WTC11 (cell line): ENCODE measurements at regions not wholly inside any gene's neighbourhood (a gene's known extent, or its start where the extent isn't known, plus 50 kb on each side); places are given as distances from the start of the nearest gene placed in this dataset.

Experiments
- ATAC-seq: fragments of 200-7000 bp; cut with Tn5 transposase; 2 replicates; pipeline ENCODE4 v1.10.0; 2021; ENCODE audit warnings: mild to moderate bottlenecking, moderate library complexity
- CTCF ChIA-PET: fragments of 300-600 bp; sonication (Branson Sonifier 250); formaldehyde crosslinking; loops from one replicate; lab custom pipeline; 2021; ENCODE audit warnings: antibody characterized with exemption; lab: Charles Lee
- POLR2A ChIA-PET: fragments of 350-600 bp; sonication (Branson Sonifier 250); formaldehyde crosslinking; loops from one replicate; lab custom pipeline; 2021; ENCODE audit warnings: antibody characterized with exemption; lab: Charles Lee
- DNase-seq: peaks from one replicate; pipeline ENCODE4 v3.0.0; 2021; ENCODE audit warnings: low spot score
- H3K27ac Mint-ChIP-seq: 2 replicates; pipeline ENCODE4 v1.8.0; 2021; ENCODE audit warnings: mixed read lengths
- H3K27me3 Mint-ChIP-seq: 2 replicates; pipeline ENCODE4 v1.8.0; 2021; ENCODE audit warnings: low read depth, mild to moderate bottlenecking, moderate library complexity, mixed read lengths
- H3K36me3 Mint-ChIP-seq: 2 replicates; pipeline ENCODE4 v1.8.0; 2021; ENCODE audit warnings: mixed read lengths
- H3K4me1 Mint-ChIP-seq: 2 replicates; pipeline ENCODE4 v1.8.0; 2022; ENCODE audit warnings: mixed read lengths
- H3K4me3 Mint-ChIP-seq: 2 replicates; pipeline ENCODE4 v1.8.0; 2021; ENCODE audit warnings: mild to moderate bottlenecking, moderate library complexity, mixed read lengths
- H3K9me3 Mint-ChIP-seq: 2 replicates; pipeline ENCODE4 v1.8.0; 2021; ENCODE audit warnings: mixed read lengths
- ATF1 ChIP-seq: sonication (generic); formaldehyde crosslinking; IDR thresholded peaks from 2 replicates; pipeline ENCODE4 v1.8.1; 2023; ENCODE audit warnings: mild to moderate bottlenecking, moderate library complexity, missing genetic modification reagents
- CBFB ChIP-seq: sonication (generic); formaldehyde crosslinking; IDR thresholded peaks from 2 replicates; pipeline ENCODE4 v1.8.1; 2022; ENCODE audit warnings: mild to moderate bottlenecking, low read depth, missing genetic modification reagents
- CTCF ChIP-seq: fragments of 200-600 bp; IDR thresholded peaks from 2 replicates; pipeline ENCODE4 v1.8.0; 2022; ENCODE audit warnings: antibody characterized with exemption
- ELF4 ChIP-seq: sonication (generic); formaldehyde crosslinking; IDR thresholded peaks from 2 replicates; pipeline ENCODE4 v1.8.1; 2022; ENCODE audit warnings: low read depth, mild to moderate bottlenecking, moderate library complexity, missing genetic modification reagents
- ETV6 ChIP-seq: sonication (generic); formaldehyde crosslinking; IDR thresholded peaks from 2 replicates; pipeline ENCODE4 v1.8.1; 2022; ENCODE audit warnings: mild to moderate bottlenecking, missing genetic modification reagents
- FOXP4 ChIP-seq: sonication (generic); formaldehyde crosslinking; IDR thresholded peaks from 2 replicates; pipeline ENCODE4 v1.8.0; 2022; ENCODE audit warnings: mild to moderate bottlenecking, missing genetic modification reagents
- GABPB1 ChIP-seq: sonication (generic); formaldehyde crosslinking; IDR thresholded peaks from 2 replicates; pipeline ENCODE4 v1.8.1; 2023; ENCODE audit warnings: mild to moderate bottlenecking, missing genetic modification reagents
- GTF2I ChIP-seq: fragments of 250-450 bp; sonication (Bioruptor Pico); conservative IDR thresholded peaks from 2 replicates; pipeline ENCODE4 v1.4.0; 2021; ENCODE audit warnings: mild to moderate bottlenecking
- HMGXB4 ChIP-seq: sonication (generic); formaldehyde crosslinking; IDR thresholded peaks from 2 replicates; pipeline ENCODE4 v1.8.1; 2023; ENCODE audit warnings: mild to moderate bottlenecking, moderate library complexity, missing genetic modification reagents
- IRF2 ChIP-seq: sonication (generic); formaldehyde crosslinking; IDR thresholded peaks from 2 replicates; pipeline ENCODE4 v1.8.0; 2022; ENCODE audit warnings: low read depth, missing genetic modification reagents, borderline replicate concordance
- MYBL2 ChIP-seq: sonication (generic); formaldehyde crosslinking; IDR thresholded peaks from 2 replicates; pipeline ENCODE4 v1.8.1; 2023; ENCODE audit warnings: mild to moderate bottlenecking, moderate library complexity, missing genetic modification reagents
- NFATC4 ChIP-seq: fragments of 250-450 bp; sonication (Bioruptor Pico); IDR thresholded peaks from 2 replicates; pipeline ENCODE4 v1.9.0; 2021; ENCODE audit warnings: mild to moderate bottlenecking
- NR2C2 ChIP-seq: sonication (generic); formaldehyde crosslinking; IDR thresholded peaks from 2 replicates; pipeline ENCODE4 v1.8.0; 2022; ENCODE audit warnings: mild to moderate bottlenecking, missing genetic modification reagents
- PREB ChIP-seq: sonication (generic); formaldehyde crosslinking; IDR thresholded peaks from 2 replicates; pipeline ENCODE4 v1.8.1; 2022; ENCODE audit warnings: mild to moderate bottlenecking, missing genetic modification reagents, moderate library complexity, borderline replicate concordance
- SMAD3 ChIP-seq: sonication (generic); formaldehyde crosslinking; IDR thresholded peaks from 2 replicates; pipeline ENCODE4 v1.8.0; 2022; ENCODE audit warnings: missing genetic modification reagents, mild to moderate bottlenecking, borderline replicate concordance
- STAT6 ChIP-seq: sonication (generic); formaldehyde crosslinking; conservative IDR thresholded peaks from 2 replicates; pipeline ENCODE4 v1.8.1; 2023; ENCODE audit warnings: mild to moderate bottlenecking, low read depth, missing genetic modification reagents, moderate library complexity
- TEAD4 ChIP-seq: sonication (generic); formaldehyde crosslinking; IDR thresholded peaks from 2 replicates; pipeline ENCODE4 v1.8.0; 2022; ENCODE audit warnings: mild to moderate bottlenecking, missing genetic modification reagents
- USF1 ChIP-seq: sonication (generic); formaldehyde crosslinking; IDR thresholded peaks from 2 replicates; pipeline ENCODE4 v1.8.0; 2022; ENCODE audit warnings: mild to moderate bottlenecking, missing genetic modification reagents
- USF2 ChIP-seq: sonication (generic); formaldehyde crosslinking; IDR thresholded peaks from 2 replicates; pipeline ENCODE4 v1.8.1; 2023; ENCODE audit warnings: mild to moderate bottlenecking, missing genetic modification reagents, moderate library complexity
- ZBTB21 ChIP-seq: sonication (generic); formaldehyde crosslinking; IDR thresholded peaks from 2 replicates; pipeline ENCODE4 v1.8.1; 2023; ENCODE audit warnings: mild to moderate bottlenecking, missing genetic modification reagents, borderline replicate concordance
- ZNF121 ChIP-seq: sonication (generic); formaldehyde crosslinking; IDR thresholded peaks from 2 replicates; pipeline ENCODE4 v1.8.0; 2023; ENCODE audit warnings: missing genetic modification reagents
- ZNF263 ChIP-seq: sonication (generic); formaldehyde crosslinking; IDR thresholded peaks from 2 replicates; pipeline ENCODE4 v1.8.1; 2022; ENCODE audit warnings: low read depth, mild to moderate bottlenecking, moderate library complexity, missing genetic modification reagents
- ZNF396 ChIP-seq: fragments of 250-450 bp; sonication (Bioruptor Pico); IDR thresholded peaks from 2 replicates; pipeline ENCODE4 v1.8.0; 2021; ENCODE audit warnings: mild to moderate bottlenecking, moderate library complexity, borderline replicate concordance

GRCh38 chr2:41445865-41446264, 602.0 kb upstream of the PKDCC start:
- ChIA-PET POLR2A (no interaction called here), CTCF (no interaction called here)
- H3K4me1 Mint-ChIP-seq = no peaks in the 10 kb centered on the region
- TF ChIP-seq IRF2 (CRISPR knock-in tag) (no peak), GTF2I (CRISPR knock-in tag) (no peak), FOXP4 (CRISPR knock-in tag) (no peak), CTCF (no peak), ZNF263 (no peak), ETV6 (CRISPR knock-in tag) (no peak), PREB (CRISPR knock-in tag) (no peak), USF2 (no peak), USF1 (CRISPR knock-in tag) (no peak), TEAD4 (no peak), MYBL2 (CRISPR knock-in tag) (no peak), ZBTB21 (CRISPR knock-in tag) (no peak), NR2C2 (CRISPR knock-in tag) (no peak), ATF1 (no peak)
- H3K27ac Mint-ChIP-seq = no peak overlapping the region
- DNase-seq = no peak
- no peaks in the 10 kb centered on the region for H3K27me3 Mint-ChIP-seq
- no peak overlapping the region for H3K4me3 Mint-ChIP-seq
- no peaks in the 10 kb centered on the region for H3K36me3 Mint-ChIP-seq
- ATAC-seq = no peak
- H3K9me3 Mint-ChIP-seq = peaks cover 9% of the 10 kb centered on the region

GRCh38 chr2:41446266-41446665, 601.6 kb upstream of the PKDCC start:
- H3K36me3 Mint-ChIP-seq = no peaks in the 10 kb centered on the region
- TF ChIP-seq SMAD3 (CRISPR knock-in tag) (no peak), STAT6 (no peak), NFATC4 (no peak), ZNF396 (CRISPR knock-in tag) (no peak), TEAD4 (no peak), CBFB (no peak), IRF2 (CRISPR knock-in tag) (no peak), ELF4 (CRISPR knock-in tag) (no peak), GABPB1 (CRISPR knock-in tag) (no peak), USF1 (CRISPR knock-in tag) (no peak), HMGXB4 (CRISPR knock-in tag) (no peak), ZNF121 (CRISPR knock-in tag) (no peak)

More at GRCh38 chr2:41446266-41446665, 601.6 kb upstream of the PKDCC start:
- no peak overlapping the region for H3K27ac Mint-ChIP-seq
- no peak overlapping the region for H3K4me3 Mint-ChIP-seq
- H3K4me1 Mint-ChIP-seq = no peaks in the 10 kb centered on the region
- CTCF ChIA-PET = no interaction called here
- H3K9me3 Mint-ChIP-seq = peaks cover 13% of the 10 kb centered on the region
- H3K27me3 Mint-ChIP-seq = no peaks in the 10 kb centered on the region
- ATAC-seq = no peak
- POLR2A ChIA-PET = no interaction called here
- no peak for DNase-seq
